Retinal pigment epithelial cell (primary cell): ENCODE measurements at regions not wholly inside any gene's neighbourhood (a gene's known extent, or its start where the extent isn't known, plus 50 kb on each side); places are given as distances from the start of the nearest gene placed in this dataset.
A peak's percentile ranks its signal among the peaks of the same experiment; 100 is the strongest.
"Not testable (repeated sequence)": the region's sequence is repeated elsewhere in the genome, so short reads cannot be mapped to it uniquely, and the experiment has no call there.

Experiments used
- DNase-seq: peaks from one replicate; pipeline ENCODE4 v3.0.0-alpha.2; 2010; ENCODE audit warnings: low read depth
- H3K4me3 ChIP-seq: 2 replicates; pipeline ENCODE4 v1.5.1; 2011; ENCODE audit warnings: mild to moderate bottlenecking, low read length, control low read depth, moderate library complexity
- CTCF ChIP-seq: conservative IDR thresholded peaks from 2 replicates; pipeline ENCODE4 v1.5.1; 2011; ENCODE audit warnings: low read depth, low read length, control low read depth, inconsistent platforms

- no peak for DNase-seq
- TF ChIP-seq CTCF, result no peak
- H3K4me3 ChIP-seq, result no peak overlapping the region
These were observed 67.8 kb upstream of the HNMT start for GRCh38 chr2:137896467-137896866.

- TF ChIP-seq CTCF, result no peak
- DNase-seq, result no peak
- no peak overlapping the region for H3K4me3 ChIP-seq
These were observed 67.2 kb upstream of the HNMT start for GRCh38 chr2:137897082-137897481.

- no peak for TF ChIP-seq CTCF
- no peak for DNase-seq
- H3K4me3 ChIP-seq, result no peak overlapping the region
These were observed 63.7 kb upstream of the HNMT start for GRCh38 chr2:137900421-137901141.

- no peak for DNase-seq
- H3K4me3 ChIP-seq, result no peak overlapping the region
- peak; percentile 53 for TF ChIP-seq CTCF
These were observed 53.6 kb upstream of the HNMT start for GRCh38 chr2:137910641-137911040.

GRCh38 chr2:137912371-137912770 lies 51.9 kb upstream of the HNMT start:
- no peak for DNase-seq
- no peak for TF ChIP-seq CTCF
- no peak overlapping the region for H3K4me3 ChIP-seq

GRCh38 chr2:137913169-137913568 lies 51.1 kb upstream of the HNMT start:
- no peak for DNase-seq
- no peak overlapping the region for H3K4me3 ChIP-seq
- TF ChIP-seq CTCF, result no peak

GRCh38 chr2:137913648-137914047 lies 50.6 kb upstream of the HNMT start:
- H3K4me3 ChIP-seq, DNase-seq: not testable (repeated sequence)
